Cardiac fibroblast (primary cell): ENCODE measurements at regions not wholly inside any gene's neighbourhood (a gene's known extent, or its start where the extent isn't known, plus 50 kb on each side); places are given as distances from the start of the nearest gene placed in this dataset.

Experiments used
- DNase-seq, 2 donors: peaks; one replicate each; pipeline versions ENCODE4 v3.0.0 to v3.0.0-alpha.2; 2010; ENCODE audit warnings: low read depth in 2 of 2
- H3K4me3 ChIP-seq, 2 donors: replicated peaks in 1 of 2; 1 replicate in 1 of 2; 2 replicates in 1 of 2; pipeline ENCODE4 v1.5.1; 2011; ENCODE audit warnings: low read depth in 2 of 2, low read length in 2 of 2, mild to moderate bottlenecking in 2 of 2, moderate library complexity in 1 of 2
- CTCF ChIP-seq: IDR thresholded peaks from one replicate; pipeline ENCODE4 v1.5.1; 2011; ENCODE audit warnings: low read depth, mild to moderate bottlenecking, low read length, inconsistent platforms

GRCh38 chr6:154578004-154578559 is 67.6 kb upstream of the CNKSR3 start:
- TF ChIP-seq CTCF, result no peak
- DNase-seq, result no peak
- no peak overlapping the region for H3K4me3 ChIP-seq

- no peak for TF ChIP-seq CTCF
- peak in 1 of 2 donors; percentile 5 for DNase-seq
- H3K4me3 ChIP-seq, result no peak overlapping the region
These were observed 68.6 kb upstream of the CNKSR3 start for GRCh38 chr6:154579046-154579445.

GRCh38 chr6:154579485-154579884 is 69.0 kb upstream of the CNKSR3 start:
- no peak overlapping the region for H3K4me3 ChIP-seq
- DNase-seq, result no peak
- TF ChIP-seq CTCF, result no peak

- TF ChIP-seq CTCF, result no peak
- no peak for DNase-seq
- H3K4me3 ChIP-seq, result no peak overlapping the region
These were observed 70.1 kb upstream of the CNKSR3 start for GRCh38 chr6:154580397-154581135.

- H3K4me3 ChIP-seq, result no peak overlapping the region
- no peak for DNase-seq
- no peak for TF ChIP-seq CTCF
These were observed 72.2 kb upstream of the CNKSR3 start for GRCh38 chr6:154582696-154583095.

GRCh38 chr6:154583546-154584188 is 73.2 kb upstream of the CNKSR3 start:
- H3K4me3 ChIP-seq, result no peak overlapping the region
- TF ChIP-seq CTCF, result no peak
- DNase-seq, result no peak
